HepG2 (cell line): ENCODE measurements at regions not wholly inside any gene's neighbourhood (a gene's known extent, or its start where the extent isn't known, plus 50 kb on each side); places are given as distances from the start of the nearest gene placed in this dataset.

Experiments used
- ATAC-seq: fragments of 200-7000 bp; cut with Tn5 transposase; 3 replicates; pipeline ENCODE4 v1.9.1; 2020; ENCODE audit warnings: mild to moderate bottlenecking, moderate library complexity
- BruUV-seq: library from RNA; stranded (reverse); fragments of 400-500 nt; replicated peaks from 2 replicates; lab custom pipeline; 2021; lab: Mats Ljungman, UMichigan
- CTCF ChIA-PET: fragments of 300-600 bp; formaldehyde crosslinking; extraction: SDS; loops from one replicate; lab custom pipeline; 2021; ENCODE audit warnings: low total read pairs, inconsistent platforms, low intra/inter-chr PET ratio; lab: Yijun Ruan, JAX
- POLR2A ChIA-PET: fragments of 350-600 bp; sonication (Branson Sonifier 250); formaldehyde crosslinking; loops from one replicate; lab custom pipeline; 2020; ENCODE audit warnings: antibody characterized with exemption, inconsistent platforms; lab: Yijun Ruan, JAX
- DNase-seq: peaks from one replicate; pipeline ENCODE4 v3.0.0-alpha.2; 2015; ENCODE audit warnings: low spot score
- FAIRE-seq: peaks from 3 replicates; lab custom pipeline; 2011; peaks lifted over from hg19 to GRCh38; lab: Jason Lieb, UNC
- H2AFZ ChIP-seq: one replicate; pipeline ENCODE4 v1.6.1; 2011; ENCODE audit warnings: low read length, inconsistent platforms
- H3K27ac ChIP-seq: fragments of 300-600 bp; 3 replicates; pipeline ENCODE4 v1.8.0; 2011; ENCODE audit warnings: mixed run types, mild to moderate bottlenecking, mixed read lengths, low read length, inconsistent platforms; ENCODE audit not compliant: insufficient read depth; ENCODE audit errors: extremely low read length
- H3K27me3 ChIP-seq, 2 experiments: fragments of 200-600 bp in 1 of 2; 2 replicates in 1 of 2; 3 replicates in 1 of 2; pipeline versions ENCODE4 v1.6.0 to v1.8.0; 2011; ENCODE audit warnings: low read length in 2 of 2, mild to moderate bottlenecking in 2 of 2, moderate library complexity in 2 of 2, inconsistent platforms in 1 of 2; ENCODE audit not compliant: insufficient read depth in 2 of 2, control insufficient read depth in 1 of 2
- H3K36me3 ChIP-seq, 2 experiments: fragments of 200-600 bp in 1 of 2; replicated peaks in 1 of 2; 2 replicates in 1 of 2; 3 replicates in 1 of 2; pipeline versions ENCODE4 v1.5.1 to v1.8.0; 2011; ENCODE audit warnings: low read length in 2 of 2, inconsistent platforms in 1 of 2; ENCODE audit not compliant: insufficient read depth in 2 of 2, control insufficient read depth in 1 of 2
- H3K4me1 ChIP-seq: 2 replicates; pipeline ENCODE4 v1.5.1; 2012; ENCODE audit warnings: low read length, inconsistent platforms; ENCODE audit not compliant: insufficient read depth
- H3K4me2 ChIP-seq: 2 replicates; pipeline ENCODE4 v1.6.0; 2011; ENCODE audit warnings: low read depth, low read length, inconsistent platforms
- H3K4me3 ChIP-seq, 3 experiments: fragments of 200-600 bp in 1 of 3; sonication (generic), shearing (Covaris generic) in 1 of 3; replicated peaks in 1 of 3; 2 replicates each; pipeline ENCODE4 v1.5.1; 2011 to 2016; ENCODE audit warnings: low read length in 3 of 3, inconsistent platforms in 2 of 3, low read depth in 2 of 3, mild to moderate bottlenecking in 2 of 3, control low read depth in 1 of 3, mixed read lengths in 1 of 3; ENCODE audit not compliant: insufficient read depth in 1 of 3
- H3K79me2 ChIP-seq: one replicate; pipeline ENCODE4 v1.6.1; 2011; ENCODE audit warnings: low read length, inconsistent platforms; ENCODE audit not compliant: insufficient read depth
- H3K9ac ChIP-seq: 2 replicates; pipeline ENCODE4 v1.6.0; 2011; ENCODE audit warnings: mild to moderate bottlenecking, low read depth, low read length, inconsistent platforms; ENCODE audit not compliant: insufficient read depth
- H3K9me3 ChIP-seq: 2 replicates; pipeline ENCODE4 v1.5.1; 2012; ENCODE audit warnings: mild to moderate bottlenecking, low read length
- H4K20me1 ChIP-seq: 2 replicates; pipeline ENCODE4 v1.6.0; 2011; ENCODE audit warnings: inconsistent platforms, mild to moderate bottlenecking, low read length, moderate library complexity; ENCODE audit not compliant: insufficient read depth
- BATF2 ChIP-seq: sonication (generic); formaldehyde crosslinking; IDR thresholded peaks from 2 replicates; pipeline ENCODE4 v1.8.0; 2022; ENCODE audit warnings: mild to moderate bottlenecking, missing genetic modification reagents, moderate library complexity
- EEA1 ChIP-seq: sonication (generic); formaldehyde crosslinking; IDR thresholded peaks from 2 replicates; pipeline ENCODE4 v1.5.1; 2020; ENCODE audit warnings: mild to moderate bottlenecking, missing genetic modification reagents, borderline replicate concordance
- GATAD1 ChIP-seq: IDR thresholded peaks from 2 replicates; pipeline ENCODE4 v1.6.1; 2016; ENCODE audit warnings: missing genetic modification reagents, missing compliant biosample characterization
- KDM6A ChIP-seq: IDR thresholded peaks from 2 replicates; pipeline ENCODE4 v1.6.1; 2016; ENCODE audit warnings: low read depth
- NAIF1 ChIP-seq: sonication (generic); formaldehyde crosslinking; IDR thresholded peaks from 2 replicates; pipeline ENCODE4 v1.5.0; 2020; ENCODE audit warnings: mild to moderate bottlenecking, missing genetic modification reagents, borderline replicate concordance
- SPEN ChIP-seq: sonication (generic); formaldehyde crosslinking; IDR thresholded peaks from 2 replicates; pipeline ENCODE4 v1.5.1; 2020; ENCODE audit warnings: low read depth, mild to moderate bottlenecking, missing genetic modification reagents
- TFE3 ChIP-seq: IDR thresholded peaks from 2 replicates; pipeline ENCODE4 v1.6.1; 2016
- ZBED4 ChIP-seq: sonication (generic); formaldehyde crosslinking; IDR thresholded peaks from 2 replicates; pipeline ENCODE4 v1.4.0; 2020; ENCODE audit warnings: missing genetic modification reagents, borderline replicate concordance
- ZFP1 ChIP-seq: IDR thresholded peaks from 2 replicates; pipeline ENCODE4 v1.6.1; 2016
- ZNF660 ChIP-seq: sonication (generic); formaldehyde crosslinking; IDR thresholded peaks from 2 replicates; pipeline ENCODE4 v1.5.1; 2020; ENCODE audit warnings: mild to moderate bottlenecking, low read depth, missing genetic modification reagents, borderline replicate concordance
- ZNF780A ChIP-seq: sonication (generic); formaldehyde crosslinking; IDR thresholded peaks from 2 replicates; pipeline ENCODE4 v1.8.0; 2022; ENCODE audit warnings: mild to moderate bottlenecking, missing genetic modification reagents, moderate library complexity
- ZNF792 ChIP-seq: IDR thresholded peaks from 2 replicates; pipeline ENCODE4 v1.6.1; 2016
- ZSCAN29 ChIP-seq: sonication (generic); formaldehyde crosslinking; conservative IDR thresholded peaks from 2 replicates; pipeline ENCODE4 v1.4.0; 2020; ENCODE audit warnings: mild to moderate bottlenecking, missing genetic modification reagents
- WGBS: methylation state at CpG from one replicate; pipeline ENCODE4 v1.1.6; 2017; ENCODE audit warnings: low lambda C conversion rate; 5-methylcytosine and 5-hydroxymethylcytosine counted together
- in situ Hi-C: cut with HindIII; loops from 2 replicates; pipeline ENCODE4 v1.10.0; 2017; ENCODE audit warnings: low pct_unique_long_range_greater_than_20kb; ENCODE audit not compliant: extremely low pct_ligation_motif_present
- intact Hi-C: fragments of 100-400 bp; cut with micrococcal nuclease; formaldehyde crosslinking; loops from one replicate; pipeline ENCODE4 v1.10.0; 2022; ENCODE audit not compliant: unreplicated experiment

- TF ChIP-seq NAIF1 (CRISPR knock-in tag) (no peak), ZSCAN29 (CRISPR knock-in tag) (no peak), ZBED4 (CRISPR knock-in tag) (no peak), ZFP1 (CRISPR knock-in tag) (no peak), KDM6A (no peak), BATF2 (CRISPR knock-in tag) (no peak)
- TF ChIP-seq, all 625 proteins: peak for 0
These were observed 324.5 kb upstream of the UBE2E3 start (continued) for GRCh38 chr2:180655842-180656454.

- Histone ChIP-seq H3K27me3 (no peaks in the 10 kb centered on the region), H2AFZ (no peak overlapping the region), H3K9me3 (no peaks in the 10 kb centered on the region), H3K4me3 (no peak overlapping the region), H4K20me1 (no peaks in the 10 kb centered on the region), H3K4me2 (no peak overlapping the region), H3K79me2 (no peaks in the 10 kb centered on the region), H3K36me3 (no peaks in the 10 kb centered on the region), H3K4me1 (peaks cover 5% of the 10 kb centered on the region), H3K9ac (no peak overlapping the region), H3K27ac (no peak overlapping the region)
- ATAC-seq = no peak
- in situ Hi-C loops (no loop called here), intact Hi-C loops (no loop called here)
- CTCF ChIA-PET = no interaction called here
- TF ChIP-seq TFE3 (CRISPR knock-in tag) = no peak
- no peak for TF ChIP-seq ZNF792 (CRISPR knock-in tag)
- no peak for TF ChIP-seq ZNF780A (CRISPR knock-in tag)
- no peak for TF ChIP-seq GATAD1 (CRISPR knock-in tag)
- no peak for TF ChIP-seq EEA1
- TF ChIP-seq SPEN (CRISPR knock-in tag) = no peak
- no peak for TF ChIP-seq ZNF660 (CRISPR knock-in tag)
- no TSS peak for BruUV-seq
- no peak for DNase-seq
- WGBS = 3% methylated on average over 2 of the region's 2 CpGs
- POLR2A ChIA-PET = no interaction called here
- no peak for FAIRE-seq
These were observed 325.0 kb upstream of the UBE2E3 start for GRCh38 chr2:180655393-180655792.
